NCI-H146 (cell line): ENCODE measurements at regions not wholly inside any gene's neighbourhood (a gene's known extent, or its start where the extent isn't known, plus 50 kb on each side); places are given as distances from the start of the nearest gene placed in this dataset.

ENCODE experiments used
- DNase-seq: peaks from one replicate; lab custom pipeline; 2025; lab: John Stamatoyannopoulos, UW

DNA sequence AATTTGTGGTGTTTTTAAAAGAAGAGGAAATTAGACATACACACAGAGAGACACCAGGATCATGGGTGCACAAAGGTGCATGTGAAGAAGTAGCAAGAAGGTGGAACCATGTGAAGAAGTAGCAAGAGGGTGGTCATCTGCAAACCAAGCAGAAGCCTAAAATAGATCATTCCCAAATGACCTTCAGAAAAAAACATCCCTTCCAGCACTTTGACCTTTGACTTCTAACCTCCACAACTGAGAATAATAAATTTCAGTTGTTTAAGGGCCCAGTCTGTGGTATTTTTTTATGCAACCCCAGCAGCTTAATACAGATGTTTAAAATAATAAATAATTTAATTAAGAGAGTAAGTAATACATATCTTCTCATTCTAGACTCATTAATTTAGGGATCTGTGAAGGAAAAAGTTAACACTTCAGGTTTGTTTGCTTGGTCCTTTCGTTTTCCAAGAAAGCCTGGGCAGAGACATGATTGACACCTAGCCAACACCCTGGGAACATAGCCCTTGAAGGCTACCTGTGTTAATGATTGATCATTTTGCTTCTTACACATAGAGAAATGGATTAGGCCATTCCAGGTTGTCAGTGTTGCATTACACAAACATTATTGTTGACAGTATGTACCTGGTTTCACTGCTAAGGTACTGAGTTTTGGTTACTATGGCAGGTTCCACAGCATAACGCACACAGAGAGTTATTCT is 1331.2 kb upstream of the GBE1 start:
- no peak for DNase-seq

DNA sequence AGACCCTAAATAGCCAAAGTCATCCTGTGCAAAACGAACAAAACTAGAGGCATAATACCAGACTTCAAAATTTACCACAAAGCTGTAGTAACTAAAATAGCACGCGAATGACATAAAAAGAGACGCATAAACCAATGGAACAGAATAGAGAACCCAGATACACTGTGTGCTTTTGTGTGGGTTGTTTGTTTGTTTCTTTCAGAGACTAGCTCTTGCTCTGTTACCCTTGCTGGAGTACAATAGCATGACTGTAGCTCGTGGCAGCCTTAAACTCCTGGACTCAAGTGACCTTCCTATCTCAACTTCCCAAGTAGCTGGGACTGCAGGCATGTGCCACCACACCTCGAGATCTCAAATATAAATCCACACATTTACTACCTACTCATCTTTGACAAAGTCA is 1314.6 kb upstream of the GBE1 start:
- DNase-seq, result no peak

DNA sequence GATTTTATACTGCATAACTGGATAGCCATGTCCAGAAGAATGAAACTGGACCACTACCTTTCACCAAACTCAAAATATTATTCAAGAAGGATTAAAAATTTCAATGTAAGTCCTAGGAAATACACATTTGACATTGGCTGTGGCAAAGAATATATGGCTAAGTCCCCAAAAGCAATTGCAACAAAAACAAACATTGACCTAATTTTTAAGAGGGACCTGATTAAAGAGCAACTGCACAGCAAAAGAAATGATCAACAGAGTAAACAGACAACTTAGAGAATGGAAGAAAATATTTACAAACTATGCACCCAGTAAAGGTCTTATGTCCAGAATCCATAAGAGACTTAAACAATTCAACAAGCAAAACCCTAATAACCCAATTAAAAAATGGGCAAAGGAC is 1313.0 kb upstream of the GBE1 start:
- no peak for DNase-seq

DNA sequence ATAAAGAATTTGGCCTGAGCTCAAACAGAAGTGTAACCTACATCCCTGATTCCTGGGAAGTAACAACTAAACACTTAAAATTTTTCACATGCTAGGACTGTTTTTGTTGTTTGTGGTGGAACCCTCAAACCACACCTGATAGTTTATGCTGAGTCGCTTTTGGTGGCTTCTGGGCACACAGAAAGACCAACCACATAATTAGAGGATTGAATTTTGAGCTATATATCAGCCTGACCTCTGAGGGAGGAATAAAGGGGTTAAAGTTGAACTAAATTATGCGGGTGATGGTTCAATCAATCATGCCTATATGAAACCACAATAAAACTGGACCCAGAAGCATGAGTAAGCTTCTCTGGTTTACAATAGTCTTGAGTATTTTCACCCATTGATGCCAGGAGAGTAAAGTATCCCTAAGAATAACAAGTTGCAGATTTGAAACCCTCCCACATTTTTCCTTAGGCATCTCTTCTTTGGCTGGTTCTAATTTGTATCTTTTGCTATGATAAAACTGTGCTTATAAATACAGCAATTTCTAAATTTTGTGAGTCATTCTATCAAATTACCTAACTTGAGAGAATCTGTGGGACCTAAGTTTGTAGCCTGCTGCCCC is 1304.5 kb upstream of the GBE1 start:
- no peak for DNase-seq

DNA sequence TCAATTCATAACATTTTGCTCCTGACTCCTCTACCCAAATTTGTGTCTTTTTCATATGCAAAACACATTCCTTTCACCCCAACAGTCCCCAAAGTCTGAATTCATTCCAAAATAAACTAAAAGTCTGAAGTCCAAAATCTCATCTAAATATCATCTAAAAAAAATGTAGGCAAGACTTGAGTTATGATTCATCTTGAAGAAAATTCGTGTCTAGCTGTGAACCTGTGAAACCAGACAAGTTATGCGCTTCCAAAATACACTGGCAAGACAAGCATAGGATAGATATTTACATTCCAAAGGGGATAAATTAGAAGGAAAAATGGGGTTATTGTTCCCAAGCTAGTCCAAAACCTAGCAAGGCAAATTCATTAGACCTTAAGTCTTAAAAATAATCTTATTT is 1302.0 kb upstream of the GBE1 start:
- DNase-seq, result no peak

DNA sequence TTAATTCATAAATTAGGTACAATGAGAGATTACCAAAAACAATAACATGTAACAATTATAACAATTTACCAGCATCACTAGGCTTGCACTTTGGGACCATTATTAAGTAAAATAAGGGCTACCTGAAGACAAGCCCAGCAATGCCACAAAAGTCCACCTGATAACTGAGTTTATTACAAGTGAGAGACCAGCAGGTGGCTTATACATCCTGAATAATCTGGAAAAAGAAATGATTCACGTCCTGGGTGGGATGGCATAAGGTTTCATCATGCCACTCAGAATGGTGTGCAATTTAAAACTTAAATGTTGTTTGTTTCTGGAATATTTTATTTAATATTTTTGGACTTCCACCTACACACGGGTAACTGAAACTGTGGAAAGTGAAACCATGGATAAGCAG is 1287.1 kb upstream of the GBE1 start:
- no peak for DNase-seq

DNA sequence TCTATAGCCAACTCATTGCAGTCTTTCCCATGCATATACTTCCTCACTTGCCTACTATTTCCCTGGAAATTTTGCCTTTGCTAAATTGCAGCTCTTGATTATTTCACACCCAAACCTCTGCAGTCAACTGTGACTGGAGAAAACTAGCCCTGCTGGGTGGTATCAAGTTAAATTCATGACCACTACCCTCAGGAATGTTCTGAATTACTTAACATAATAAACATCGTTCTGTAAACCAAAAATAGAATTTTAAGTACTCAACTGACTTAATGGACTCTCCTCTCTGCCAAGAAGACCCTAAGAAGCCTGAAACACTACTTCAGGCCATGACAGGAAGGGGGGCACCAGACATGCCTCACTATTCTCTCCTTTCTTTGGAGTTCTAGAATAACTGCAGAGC is 1278.0 kb upstream of the GBE1 start:
- DNase-seq, result no peak

DNA sequence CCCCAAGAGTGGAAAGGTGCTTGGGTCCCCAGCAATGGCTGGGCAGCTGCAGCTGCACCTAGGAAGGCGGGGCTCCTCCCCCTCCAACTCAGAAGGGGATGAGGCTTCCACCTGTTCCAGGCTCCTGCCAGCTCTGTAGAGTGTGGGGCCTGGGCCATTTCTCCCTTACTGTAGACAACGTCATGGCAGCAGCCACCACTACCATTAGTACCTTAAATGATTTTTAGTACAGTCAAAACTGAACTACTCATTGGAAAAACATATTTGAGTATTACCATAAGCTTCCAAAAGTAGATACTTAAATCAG is 1274.2 kb upstream of the GBE1 start:
- no peak for DNase-seq

DNA sequence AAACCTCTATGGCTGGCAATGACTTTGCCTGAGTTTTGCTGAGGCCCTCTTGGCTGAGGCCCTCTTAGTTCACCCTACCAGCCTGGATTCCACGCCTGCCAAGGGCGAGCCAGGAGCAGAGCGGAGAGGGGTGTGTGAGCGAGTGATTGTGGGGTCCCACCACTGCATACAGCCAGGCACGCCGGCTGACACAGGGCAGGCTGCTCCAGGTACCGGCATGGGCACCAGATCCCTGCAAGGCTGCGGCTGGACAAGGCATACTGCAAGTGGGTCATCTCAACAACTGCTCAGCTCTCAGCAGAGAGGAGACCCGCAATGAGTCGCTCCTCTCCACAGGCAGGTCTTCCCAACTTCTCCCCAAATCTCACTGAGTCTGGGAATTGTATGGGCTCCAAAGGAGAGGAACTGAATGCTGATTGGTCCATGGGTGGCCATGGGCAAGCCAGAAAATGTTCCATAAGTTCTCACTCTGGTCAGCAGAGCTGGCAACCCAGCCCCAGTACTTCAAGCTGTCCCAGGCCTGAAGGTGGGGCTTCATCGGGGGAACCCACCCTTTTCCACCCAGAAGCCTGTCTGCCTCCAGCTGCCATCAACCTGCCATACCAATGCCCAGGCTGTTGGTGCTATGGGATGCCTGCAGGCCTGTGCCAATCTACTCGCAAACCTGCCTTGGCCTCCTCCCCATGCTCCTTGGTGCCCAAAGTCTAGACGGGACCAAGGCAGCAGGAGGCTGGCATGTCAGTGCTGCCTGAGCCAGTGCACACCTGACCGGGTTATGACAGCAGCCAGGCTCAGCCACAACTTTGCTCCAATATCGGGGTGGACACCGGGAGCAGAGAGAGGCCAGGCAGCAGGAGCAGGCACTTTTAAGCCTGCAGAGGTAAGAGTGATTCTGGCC is 1273.6 kb upstream of the GBE1 start:
- DNase-seq, result no peak

DNA sequence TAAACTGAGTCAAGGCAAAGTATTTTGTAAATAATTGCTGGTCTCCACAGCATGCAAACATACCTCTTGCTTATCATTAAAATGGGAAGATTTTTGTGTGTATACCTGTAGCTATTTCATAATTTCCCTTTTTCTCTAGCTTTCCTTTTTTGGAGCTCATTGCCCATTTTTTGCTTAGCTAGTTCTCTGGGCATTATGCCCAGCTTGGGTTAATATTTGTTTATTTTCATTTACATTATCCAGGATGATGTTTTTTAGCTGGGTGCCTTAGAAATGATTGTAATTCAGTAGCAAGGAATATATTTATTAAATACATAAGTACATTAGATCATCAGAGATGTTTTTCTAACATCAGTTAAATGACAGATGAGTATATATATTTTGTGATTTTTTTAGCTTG is 1271.7 kb upstream of the GBE1 start:
- no peak for DNase-seq

DNA sequence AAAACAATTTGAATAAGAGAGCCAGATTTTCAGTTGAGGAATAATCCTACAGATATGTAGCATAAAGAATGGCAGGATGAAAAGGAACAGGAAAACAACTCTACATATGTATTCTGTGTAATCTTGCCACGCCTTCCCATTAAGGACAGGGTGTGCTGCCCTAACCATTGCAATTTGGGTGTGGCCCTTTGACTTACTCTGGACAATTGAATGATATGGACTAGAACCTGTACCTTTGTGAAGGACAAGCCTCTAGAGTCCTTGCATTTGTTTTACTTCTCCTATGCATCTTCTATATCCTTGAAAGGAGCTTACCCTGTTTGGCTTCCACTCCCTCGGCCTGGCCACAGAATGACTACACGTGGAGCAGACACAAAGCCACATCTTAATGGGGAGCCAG is 1261.6 kb upstream of the GBE1 start:
- DNase-seq, result no peak

DNA sequence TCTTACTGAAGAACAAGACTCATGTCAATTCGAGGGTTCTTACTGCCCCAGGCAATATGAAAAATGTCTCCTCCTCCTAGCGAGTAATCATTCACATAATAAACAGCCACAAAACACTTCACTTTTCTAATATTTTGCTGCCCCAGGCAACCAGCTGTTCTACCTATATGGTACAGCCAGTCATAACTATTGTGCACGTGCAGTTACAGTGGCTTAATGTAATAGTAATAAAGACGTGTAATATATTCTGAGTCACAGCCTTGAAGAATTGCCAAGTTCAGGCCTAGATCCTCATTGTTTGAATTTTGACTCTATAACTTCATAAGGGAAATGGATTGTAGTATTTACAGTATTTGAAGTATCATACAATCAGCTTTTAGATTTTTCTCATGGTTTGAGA is 1250.0 kb upstream of the GBE1 start:
- no peak for DNase-seq

DNA sequence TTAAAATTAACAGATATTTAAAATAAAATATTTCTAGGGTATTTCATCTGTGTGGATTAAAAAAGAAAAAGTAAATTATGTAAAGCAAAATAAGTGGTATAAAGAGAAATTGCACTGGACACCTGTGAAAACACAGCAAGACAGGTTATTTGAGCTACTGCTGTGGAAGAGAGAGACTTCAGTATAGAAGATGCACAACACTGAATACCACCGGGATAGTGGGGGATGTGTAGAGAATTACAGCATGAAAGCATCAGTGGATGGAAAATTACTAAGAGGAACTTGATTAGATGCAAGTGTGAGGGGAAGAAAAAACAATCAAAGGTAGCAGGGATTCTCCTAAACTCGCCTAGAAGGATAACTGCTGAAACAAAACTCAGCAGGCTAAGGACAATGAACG is 1242.5 kb upstream of the GBE1 start:
- DNase-seq, result peak; percentile 83

DNA sequence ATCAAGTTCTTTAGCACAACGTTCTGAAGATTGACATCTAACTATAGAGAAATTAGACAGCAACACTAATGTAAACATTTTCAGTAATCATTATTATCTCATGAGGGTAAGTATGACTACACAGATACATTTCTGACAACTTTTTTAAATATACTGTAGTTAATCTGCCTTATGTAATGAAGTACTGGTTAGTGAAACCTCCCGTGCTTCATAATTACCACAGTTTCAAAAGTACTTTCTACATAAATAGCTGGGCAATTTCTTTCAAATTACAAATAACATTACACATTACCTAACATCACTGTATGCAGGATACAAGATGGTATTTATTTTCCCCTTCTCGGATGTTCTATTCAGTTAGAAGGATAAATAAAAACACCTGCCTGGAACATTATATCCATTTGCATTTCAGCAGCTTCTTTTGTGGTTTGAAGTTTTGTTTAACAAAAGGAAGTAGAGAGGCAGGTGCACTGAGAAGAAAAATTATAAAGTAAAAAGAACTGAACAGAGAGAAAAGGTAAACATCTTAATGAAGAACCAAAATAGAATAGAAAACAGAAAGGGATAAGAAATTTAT is 1241.5 kb upstream of the GBE1 start:
- DNase-seq, result peak; percentile 79

DNA sequence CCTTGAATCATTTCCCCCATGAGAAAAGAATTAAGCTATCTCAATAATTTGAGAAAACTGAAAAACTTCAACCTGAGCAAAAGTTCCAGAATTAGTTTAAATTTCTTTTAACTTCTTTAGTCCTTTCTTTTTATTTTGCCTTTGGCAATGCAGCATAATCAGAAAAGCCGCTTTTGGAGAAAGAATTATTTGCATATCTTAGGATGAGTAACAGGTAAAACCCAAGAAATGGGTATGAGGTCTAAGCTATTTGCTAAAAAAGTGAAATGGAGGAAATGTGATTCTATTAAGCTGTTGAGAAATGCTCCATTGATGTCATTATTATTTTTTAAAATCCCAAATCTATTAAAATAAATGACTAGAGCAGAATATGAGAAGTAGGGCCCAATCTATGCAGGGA is 1238.3 kb upstream of the GBE1 start:
- DNase-seq, result no peak

DNA sequence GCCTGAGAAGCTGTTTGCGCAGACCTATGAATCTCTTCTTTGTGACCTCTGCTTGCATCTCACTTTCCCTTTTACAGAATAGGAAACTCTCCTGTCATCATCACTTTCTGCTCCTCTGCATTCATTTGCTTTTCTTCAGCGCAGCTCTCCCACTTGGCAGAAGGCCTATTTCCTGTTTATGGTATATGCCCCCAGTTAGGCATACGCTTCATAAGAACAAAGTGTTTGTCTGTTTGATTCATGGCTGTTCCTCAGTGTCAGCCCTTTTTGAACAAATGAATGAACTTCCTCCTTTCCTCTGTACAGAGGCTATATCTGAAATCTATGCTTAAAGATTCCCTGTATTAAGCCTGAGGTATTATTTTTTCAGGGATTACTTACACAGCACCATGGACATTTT is 1216.9 kb upstream of the GBE1 start:
- DNase-seq, result no peak

DNA sequence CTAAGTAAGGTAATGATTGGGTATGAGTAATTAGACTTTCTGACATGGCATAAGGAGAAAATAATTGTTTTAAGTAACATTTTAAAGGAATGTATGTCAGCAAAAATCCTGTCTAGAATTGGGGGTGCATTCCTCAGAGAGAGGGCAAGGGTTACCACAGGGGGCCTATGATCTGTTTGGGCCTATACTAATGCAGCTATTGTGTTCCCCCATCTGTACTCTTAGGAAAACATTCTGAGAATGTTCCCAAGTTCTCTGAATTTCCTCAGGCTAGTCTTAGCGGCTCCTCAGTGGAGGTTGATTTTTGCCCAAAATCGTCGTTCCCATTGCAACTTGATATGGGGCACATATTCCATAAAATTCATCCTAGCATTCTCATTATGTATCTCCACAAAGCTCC is 1216.4 kb upstream of the GBE1 start:
- no peak for DNase-seq

DNA sequence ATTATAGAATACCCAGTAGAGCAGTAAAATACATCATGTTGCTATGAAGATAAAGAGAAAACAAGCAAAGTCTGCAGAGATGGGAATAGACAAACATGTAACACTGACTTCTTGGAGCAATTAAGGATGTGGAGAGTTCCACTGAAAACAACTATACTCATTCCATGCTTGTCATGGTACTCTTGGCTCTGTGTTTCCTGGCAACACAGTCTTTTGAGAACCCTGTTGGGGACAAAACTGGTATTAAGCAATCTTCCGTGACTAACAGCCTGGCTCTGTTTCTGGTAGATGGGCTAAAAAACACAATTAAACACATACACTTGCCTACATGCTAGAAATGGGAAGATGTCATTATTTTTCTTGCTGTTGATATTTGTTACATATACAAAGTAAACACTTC is 1212.3 kb upstream of the GBE1 start:
- DNase-seq, result no peak

DNA sequence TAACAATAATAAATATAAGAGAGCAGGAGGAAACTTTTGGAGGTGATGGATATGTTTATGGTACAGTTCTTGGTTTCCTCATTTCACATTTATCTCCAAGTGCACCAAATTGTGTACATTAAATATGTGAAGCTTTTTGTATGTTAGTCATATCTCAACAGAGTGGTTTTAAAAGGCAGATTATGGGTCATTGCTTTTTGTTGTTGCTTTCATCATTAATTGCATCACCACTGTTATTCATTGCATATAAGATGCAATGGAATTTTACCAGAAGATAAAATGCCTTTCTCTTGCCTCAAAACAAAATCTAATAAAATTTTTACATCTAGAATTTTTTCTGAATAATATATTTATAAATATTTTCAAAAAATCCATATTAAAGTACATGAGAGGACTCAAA is 1198.9 kb upstream of the GBE1 start:
- DNase-seq, result no peak

DNA sequence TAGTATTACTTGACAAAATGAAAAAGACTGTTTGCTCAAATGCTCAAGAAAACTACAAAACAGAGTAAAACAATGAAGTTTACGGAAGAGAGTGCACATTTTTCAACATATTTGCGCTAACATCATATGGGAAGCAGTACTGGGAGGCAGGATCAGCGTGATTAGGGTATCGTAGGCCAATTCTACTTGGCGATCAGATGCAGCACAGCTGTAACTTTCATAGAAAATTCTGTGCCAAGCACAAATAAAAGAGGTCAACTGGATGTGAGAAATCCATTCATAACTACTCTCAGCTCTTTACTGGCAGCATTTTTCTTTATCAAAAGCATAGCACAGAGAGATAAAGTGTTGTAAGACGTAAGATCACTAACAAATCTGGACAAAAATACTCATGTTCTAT is 1196.3 kb upstream of the GBE1 start:
- DNase-seq, result no peak

DNA sequence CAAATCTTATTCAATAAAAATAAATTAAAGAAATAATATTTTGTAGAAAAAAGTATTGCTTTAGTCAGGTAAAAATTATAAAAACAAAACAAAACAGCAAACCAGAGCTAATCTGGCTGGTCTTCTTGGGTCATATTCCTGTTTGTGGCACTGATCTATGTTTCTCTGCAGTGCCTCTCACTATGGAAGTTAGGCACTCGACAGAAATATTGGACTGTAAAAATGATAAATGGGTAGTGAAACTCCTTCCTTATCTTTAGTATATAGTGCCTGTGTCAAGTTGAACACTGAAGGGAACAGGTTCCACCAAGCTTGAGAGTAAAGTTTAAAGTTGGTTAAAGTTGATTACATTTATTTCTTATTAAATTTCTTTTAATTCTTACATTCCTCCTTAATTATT is 1195.6 kb upstream of the GBE1 start:
- no peak for DNase-seq

DNA sequence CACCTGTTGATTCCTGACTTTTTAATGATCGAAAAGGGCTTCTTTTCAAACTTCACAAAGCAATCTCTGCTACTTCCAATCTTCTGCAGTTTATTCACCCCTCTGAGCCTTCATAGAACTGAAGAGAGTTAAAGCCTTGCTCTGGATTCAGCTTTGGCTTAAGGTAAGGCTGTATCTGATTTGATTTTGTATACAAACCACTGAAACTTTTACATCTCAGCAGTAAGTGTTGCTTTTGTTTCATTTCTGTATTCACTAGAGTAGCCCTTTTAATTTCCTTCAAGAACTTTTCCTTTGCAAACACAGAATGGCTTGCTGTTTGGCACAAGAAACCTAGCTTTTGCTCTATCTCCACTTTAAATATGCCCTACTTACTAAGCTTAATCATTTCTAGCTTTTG is 1193.0 kb upstream of the GBE1 start:
- DNase-seq, result no peak

DNA sequence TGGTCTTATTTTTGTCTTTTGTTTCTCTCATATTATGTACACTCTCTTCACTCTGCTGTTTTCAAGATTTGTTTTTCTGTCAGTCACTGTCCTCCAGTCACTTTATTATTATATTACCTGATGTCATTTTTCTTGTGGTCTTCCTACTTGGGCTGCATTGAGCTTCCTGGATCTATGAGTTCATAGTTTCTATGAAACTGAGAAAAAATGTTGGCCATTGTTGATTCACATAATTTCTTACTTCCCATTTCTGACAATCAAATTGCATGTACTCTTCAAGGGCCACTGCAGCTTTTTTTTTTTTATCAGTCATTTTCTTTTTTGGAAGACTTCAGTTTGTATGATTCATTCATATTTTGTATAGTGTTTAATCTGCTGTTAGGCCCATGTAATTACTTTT is 1180.6 kb upstream of the GBE1 start:
- no peak for DNase-seq
